ENCODE measurements at regions not wholly inside any gene's neighbourhood (a gene's known extent, or its start where the extent isn't known, plus 50 kb on each side); places are given as distances from the start of the nearest gene placed in this dataset.

DNA sequence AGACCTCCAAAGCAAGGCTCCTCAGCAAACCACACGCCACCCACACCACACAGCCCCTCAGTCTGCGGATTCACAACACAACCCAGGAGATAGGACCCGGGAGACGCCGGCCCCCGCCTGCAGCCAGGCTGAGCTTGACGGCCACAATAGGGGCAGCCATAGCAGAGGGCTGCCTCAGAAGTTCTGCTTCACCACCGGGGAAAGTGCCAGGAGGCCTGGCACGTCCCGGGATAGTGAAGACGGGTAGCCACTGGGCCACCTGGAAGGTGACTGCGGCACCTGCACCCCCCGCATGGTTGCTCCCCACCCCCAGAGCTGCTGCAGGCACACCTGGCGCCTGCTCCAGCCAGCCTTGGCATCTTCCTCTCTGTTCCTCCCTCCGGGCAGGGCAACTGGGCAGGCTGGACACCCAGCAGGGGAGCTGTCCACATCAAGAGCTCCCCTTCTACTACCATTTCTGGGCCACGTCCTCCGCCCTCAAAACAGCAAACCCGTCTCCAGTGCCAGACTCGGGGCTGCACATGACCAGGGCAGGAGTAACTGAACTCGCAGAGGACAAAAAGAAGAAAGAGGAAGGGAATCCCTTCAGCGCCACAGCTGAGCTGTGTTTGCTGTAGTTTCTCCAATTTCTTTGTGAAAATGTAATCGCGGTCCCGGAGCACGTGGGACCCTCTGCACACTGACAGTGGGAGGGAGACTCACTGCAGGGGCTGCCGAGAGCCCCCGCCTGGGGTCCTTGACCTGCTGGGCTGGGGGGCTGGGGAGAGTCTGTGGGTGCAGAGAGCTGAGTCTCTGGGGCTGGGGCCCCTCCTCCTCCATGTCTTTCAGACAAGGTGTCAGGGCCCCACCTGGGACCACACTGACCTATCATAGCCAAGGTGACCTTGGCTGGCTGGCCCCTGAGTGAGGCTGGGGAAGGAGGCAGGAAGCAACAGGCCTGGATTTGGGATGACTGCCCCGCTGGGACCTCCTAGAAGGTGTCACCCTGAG, 74.2 kb upstream of the C14orf180 start:
- DNase-seq, result no peak

DNA sequence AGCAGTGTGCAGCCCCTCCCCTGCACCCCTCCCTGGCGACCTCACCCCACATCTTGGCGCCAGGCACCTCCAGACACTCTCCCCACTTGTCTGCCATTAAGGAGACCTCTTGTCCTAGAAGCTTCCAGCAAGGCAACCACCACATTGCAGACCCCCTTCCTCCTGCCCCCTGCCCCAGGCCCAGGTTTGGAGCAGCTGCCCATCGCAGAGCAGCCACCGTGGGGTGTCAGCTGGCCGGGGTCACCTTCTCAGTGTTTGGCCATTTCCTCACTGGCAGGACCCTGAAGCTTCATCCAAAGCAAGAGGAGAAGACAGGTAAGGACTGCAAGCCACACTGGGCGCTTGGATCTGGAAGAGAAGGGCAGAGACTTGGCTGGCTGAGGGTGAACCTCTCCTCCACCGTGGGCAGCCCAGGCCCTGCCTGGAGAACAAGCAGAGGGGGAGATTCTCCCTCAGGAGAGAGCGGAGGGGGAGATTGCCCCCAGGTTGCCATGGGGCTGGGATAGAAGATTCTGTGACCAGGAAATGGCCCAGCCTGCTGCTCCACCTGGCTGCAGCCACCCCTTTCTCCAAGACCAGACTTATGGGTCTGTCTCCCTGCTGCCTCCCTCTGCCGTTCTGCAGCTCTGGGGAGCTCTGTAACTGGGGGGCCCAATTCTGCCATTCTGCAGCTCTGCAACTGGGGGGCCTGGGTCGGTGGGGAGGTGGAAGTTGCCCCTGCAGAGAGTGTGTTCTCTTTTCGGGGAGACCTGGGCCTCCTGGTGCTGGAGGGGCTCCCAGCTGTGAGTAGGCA, 72.9 kb upstream of the C14orf180 start:
- no peak for DNase-seq

DNA sequence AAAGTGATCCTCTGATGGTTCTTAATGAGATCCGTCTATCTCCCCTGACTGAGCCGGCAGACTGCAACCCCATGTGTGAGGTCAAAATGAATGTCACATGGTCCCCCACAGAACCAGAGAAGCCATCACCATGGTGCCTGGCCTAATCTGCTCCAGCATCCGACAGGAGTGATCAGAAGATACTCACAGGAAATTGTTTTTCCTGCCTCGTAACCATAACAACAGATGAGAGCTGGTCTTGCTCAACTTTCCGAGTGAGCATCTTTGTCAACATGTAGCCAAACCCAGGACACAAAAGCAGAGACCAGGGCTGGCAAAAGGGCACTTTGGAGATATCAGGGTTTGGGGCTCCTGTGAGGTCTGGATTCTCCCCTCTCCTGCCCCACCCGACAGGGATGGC, 72.1 kb upstream of the C14orf180 start:
- no peak for DNase-seq

DNA sequence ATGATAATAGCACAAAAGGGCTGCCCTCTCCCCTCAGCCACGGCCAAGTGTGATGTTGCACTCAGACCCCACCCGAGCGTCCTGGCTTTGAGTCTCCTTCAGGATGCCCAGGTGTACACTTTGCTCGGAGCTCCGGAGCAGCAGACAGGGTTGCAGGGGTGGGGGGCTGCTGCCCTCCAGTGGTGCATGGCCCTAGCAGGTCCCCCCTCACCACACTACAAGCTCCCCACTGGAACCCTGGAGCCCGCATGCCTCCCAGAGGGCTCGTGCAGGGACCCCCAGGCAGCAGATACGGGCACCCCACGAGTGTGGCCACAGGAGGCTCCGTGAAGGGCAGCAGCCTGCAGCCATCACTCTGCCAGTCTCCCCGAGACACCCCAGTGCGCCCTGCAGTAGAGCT, 69.9 kb upstream of the C14orf180 start:
- DNase-seq, result peak; percentile 42

DNA sequence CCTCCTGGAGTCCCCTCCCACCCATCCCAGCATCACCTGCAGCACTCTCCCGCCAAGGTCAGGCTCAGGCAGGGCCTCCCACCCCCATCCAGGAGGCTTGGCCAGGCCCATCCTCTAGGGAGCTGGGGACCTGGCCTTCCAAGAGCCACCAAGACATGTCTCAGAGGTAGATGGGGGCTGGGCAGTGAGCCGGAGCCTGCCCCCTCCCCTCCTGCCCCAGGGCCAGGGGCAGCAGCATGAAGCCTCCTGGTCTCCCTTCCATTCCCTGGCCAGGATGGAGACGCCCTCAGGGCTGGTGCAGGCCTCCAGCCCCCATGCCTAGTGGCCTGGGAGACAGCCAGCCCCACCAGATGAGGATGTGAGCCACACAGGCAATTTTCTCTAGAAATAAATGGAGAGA, 69.3 kb upstream of the C14orf180 start:
- DNase-seq, result no peak

DNA sequence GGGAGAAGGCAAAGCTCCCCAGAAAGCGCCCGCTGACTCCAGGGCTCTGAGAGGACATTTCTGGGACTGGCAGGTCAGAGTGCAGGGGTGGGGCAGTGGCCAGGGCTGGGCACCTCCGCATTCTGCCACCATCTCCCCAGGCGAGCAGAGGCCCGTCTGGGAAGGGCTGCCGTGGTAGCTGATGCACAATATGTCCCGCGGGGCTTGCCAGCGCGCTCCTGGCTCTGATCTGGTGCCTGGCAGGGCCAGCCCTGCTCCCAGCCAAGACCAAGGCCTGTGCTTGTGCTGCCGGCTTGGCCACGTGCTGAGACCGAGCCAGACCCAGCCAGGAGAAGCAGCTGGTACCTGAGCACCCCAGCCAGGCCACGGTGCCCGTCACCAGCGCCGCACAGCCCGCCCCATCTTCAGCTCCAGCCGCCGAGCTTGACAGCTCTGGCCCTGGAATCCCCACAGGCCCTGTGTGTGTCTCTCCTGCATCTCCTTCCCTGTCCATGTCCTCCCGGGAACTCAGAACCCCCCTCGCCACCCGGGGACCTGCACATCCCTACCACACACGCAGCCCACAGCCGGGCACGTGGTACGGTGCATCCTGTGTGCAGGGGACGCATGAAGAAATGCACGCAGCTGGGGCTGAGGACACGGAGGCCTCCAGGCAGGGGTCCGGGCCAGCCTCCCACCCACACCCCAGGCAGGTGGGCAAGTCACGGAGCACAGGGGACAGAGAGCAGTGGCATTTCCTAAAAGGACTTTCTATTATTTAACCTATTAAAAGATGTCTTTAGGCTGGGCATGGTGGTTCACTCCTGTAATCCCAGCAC, 68.6 kb upstream of the C14orf180 start:
- DNase-seq, result peak; percentile 93

DNA sequence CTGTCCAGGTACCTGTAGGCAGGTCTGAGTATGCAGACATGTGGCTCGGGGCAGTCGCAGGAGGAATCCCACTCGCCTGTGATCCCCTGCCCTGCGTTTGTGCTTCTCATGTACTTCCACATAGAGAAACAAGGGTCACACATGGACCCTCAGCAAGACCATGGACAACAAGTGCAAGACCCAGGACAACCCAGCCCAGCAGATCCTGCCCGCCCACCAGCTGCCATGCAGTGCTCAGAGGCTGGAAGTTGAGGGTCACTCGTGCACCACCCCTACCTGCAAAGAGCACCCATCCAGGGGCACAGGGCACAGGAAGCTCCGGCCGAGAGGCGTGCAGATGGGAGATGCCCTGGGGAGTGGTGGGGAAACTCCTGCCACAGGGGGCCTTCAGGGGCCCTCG, 67.5 kb upstream of the C14orf180 start:
- no peak for DNase-seq

DNA sequence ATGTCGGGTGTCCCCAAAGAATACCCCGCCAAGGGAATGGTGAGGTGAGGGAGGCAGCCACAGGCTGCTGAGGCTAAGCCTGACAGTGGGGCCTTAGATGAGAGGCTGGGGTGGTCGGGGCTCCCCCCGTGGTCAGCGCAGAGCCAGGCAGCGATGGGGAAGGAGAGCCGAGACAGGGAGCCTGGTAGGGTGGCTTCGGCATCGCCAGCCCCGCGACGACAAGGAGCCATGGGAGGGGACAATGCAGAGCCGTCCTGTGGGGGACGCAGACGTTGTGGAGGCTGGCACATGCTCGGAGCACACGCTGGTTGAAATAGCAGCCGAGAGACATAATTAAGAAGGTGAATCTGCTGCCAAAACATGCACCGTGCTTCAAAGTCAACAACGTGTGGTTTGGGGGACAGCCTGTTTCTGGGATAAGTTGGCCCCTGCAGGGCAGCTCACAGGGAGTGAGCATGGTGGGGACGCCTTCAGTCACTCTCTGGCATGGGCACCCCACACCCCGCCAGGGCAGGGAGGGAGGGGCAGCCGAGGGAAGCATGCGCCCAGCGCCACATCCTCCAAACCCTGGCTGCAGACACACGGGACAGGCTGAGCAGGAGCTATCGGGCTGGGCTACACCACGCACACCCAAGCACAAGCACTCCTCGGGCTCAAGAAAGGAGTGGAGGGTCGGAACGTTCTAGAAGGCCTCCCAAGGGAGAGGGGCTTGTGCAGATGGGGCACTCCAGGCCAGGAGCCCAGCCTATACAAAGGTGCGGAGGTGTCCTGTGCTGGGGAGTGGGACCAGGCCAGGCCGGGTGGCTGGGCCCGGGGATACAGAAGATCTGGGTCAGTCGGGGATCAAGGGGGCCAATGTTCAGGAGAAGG, 66.6 kb upstream of the C14orf180 start:
- DNase-seq, result peak; percentile 84

DNA sequence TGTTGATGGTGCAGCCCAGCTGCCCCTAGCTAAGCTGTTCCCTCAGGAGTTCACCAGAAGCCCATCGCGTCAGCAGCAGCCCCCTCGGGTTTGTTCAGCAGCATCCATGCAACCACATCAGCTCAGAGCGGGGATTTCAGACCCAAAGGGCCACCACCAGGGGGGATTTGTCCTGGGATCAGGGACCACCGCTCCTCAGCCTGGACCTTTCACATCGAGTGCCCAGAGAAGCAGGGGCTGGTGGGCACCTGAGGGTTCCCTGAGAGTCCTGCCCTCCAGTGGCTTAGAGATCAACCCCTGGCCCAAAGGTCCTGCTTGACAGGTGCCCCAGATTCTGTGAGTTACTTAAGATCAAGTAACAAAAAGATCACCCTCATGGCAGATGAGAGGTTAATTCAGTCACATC, 65.9 kb upstream of the C14orf180 start:
- no peak for DNase-seq

DNA sequence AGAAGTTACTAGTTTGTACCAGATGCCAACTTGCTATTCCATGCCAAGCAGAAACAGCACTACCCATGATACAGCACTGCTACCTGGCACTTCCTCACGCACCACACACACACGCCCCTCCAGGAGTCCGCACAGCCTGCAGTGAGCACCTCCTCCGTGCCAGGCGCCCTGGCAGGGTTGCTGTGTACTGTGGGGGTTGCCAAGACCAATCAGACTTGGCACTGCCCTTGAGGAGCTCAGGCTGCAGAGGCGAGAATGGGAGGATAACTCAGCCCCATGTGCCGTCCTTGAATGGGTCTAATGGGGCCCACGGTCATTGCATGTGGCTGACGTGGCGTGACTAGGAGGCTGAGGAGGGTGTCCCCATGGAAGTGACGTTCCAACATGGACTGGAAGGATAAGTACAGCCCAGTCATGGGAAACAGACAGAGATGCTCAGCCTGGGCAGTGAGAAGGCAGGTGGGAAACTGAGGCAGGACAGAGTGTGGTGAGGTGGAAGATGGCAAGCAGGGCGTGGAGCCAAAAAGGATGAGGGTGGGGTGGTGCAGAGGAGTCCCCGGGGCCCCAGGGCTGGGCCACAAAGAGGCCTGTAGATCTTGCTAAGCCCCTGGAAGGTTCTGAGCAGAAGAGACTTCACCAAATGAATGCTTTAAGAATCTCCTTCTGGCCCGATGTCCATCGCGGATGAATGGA, 65.3 kb upstream of the C14orf180 start:
- DNase-seq, result peak; percentile 76

DNA sequence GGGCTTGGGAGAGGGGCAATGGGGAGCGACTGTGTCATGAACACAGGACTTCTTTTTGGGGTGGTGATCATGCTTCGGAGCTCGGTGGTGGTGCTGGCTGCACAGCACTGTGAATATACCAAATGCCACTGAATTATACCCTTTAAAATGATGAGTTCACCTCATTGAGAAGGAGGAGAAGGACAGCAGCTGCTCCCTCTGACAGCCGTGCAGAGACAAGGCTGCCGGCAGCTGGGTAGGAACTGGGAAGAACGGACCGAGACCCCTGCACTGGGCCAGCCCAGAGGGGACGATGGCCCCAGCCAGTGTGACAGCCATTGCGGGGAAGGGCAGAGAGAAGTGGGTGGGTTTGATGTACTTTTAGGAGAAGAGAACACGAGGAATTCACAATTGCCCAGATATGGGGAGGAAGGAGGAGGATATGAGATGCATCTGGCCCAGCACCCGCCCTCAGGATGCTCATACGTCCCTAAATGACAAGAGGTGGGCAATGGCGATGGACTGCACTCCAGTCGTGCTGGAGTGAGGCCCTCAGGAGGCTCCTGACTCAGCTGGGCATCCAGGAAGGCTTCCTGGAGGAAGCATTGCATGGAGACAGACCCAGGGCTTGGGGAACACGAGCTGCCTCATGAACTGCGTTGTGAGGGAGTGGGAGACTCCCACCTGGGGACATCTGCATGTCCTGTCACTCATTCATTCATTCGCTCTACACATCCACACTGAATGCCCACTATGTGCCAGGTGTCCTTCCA, 64.3 kb upstream of the C14orf180 start:
- no peak for DNase-seq

DNA sequence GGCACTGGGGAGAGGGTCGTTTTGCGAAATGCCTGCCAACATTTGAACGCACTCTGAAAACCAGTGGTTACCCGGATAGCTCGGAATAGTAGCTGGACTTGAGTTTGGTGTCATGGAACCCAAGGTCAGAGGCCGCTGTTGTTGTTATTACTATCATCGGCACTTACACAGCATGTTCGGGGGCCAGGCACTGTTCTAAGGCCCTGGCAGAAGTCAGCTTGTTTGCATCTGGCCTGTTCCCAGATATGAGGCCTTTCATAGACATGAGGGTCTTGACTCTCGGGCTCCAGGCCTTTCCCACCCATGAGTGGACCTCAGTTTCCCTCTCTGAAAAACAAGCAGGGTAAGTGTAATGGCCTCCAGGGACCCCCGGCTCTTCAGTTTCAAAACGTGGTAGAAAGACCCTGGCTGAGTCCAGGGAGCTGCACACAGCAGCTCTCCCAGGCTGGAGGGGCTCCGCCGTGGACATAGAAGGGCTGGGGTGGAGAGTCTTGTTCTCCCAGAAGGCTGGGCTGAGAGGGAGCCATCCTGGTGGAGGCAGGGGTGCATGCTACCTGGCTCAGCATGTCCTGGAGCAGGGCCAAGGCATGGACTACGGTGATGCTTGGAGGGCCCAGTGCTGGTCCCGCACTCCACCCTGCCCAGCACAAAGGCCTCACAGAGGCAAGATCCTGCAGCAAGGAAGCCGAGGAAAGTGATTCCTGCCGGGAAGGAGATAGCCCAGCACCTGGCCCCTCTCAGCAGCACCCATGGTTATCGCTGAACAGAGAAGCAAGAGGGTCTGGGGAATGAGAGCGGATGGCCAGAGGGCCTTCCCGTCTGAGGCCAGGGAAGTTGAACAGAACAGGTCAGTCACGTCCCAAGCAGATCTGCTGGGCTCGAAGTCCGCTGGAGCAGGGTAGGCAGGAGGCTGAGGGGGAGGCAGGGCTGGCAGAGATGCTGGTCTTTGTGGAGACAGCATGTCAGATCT, 63.5 kb upstream of the C14orf180 start:
- no peak for DNase-seq

DNA sequence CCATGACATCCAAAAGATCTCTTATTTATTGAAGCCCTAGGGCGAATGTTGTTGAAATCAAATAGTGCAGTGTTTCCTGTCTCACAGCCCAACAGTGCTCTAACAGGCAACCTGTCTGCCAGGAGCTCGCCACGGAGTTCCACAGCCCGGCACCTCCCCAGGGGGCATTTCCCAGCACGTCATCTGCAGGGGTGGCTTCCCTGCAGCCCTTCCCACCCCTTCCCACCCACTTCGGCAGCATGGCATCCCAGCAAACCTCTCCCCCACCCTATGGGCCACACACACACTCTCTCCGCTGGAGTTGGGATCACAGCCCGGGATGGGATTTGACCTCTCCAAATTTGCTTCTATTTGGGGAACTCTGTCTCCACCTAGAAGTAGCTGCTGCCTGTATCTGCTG, 62.7 kb upstream of the C14orf180 start:
- no peak for DNase-seq

DNA sequence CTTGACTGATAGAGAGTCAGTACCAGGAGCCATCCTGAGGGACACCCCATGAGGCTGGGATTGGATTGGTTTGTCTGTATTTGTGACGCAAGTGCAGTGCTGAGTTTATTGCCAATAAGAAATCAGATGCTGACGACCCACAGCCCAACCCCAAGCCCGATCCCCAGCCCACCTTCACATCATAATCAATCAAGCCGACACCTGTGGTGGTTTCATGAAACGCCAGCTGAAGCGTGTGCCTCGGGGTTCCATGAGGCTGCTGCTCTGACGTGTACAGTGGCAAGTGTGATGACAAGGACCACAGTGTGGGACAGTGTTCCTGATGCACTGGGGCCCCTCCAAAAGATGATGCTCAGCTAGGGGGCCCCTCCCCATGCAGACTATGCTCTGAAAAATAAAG, 62.1 kb upstream of the C14orf180 start:
- DNase-seq, result no peak

DNA sequence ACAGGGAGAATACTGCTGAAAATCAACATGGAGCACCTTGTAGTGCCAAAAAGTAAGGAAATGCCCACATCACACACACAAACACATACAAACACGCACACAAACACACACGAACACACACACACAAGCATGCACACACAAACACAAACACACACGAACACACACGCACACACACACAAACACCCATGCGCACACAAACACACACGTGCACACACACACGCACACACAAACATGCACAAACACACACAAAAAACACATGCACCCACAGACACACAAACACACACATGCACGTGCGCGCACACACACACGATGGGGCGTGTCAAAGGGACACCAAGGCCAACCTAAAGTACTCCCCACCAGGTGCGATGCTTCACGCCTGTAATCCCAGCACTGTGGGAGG, 61.7 kb upstream of the C14orf180 start:
- DNase-seq, result no peak

DNA sequence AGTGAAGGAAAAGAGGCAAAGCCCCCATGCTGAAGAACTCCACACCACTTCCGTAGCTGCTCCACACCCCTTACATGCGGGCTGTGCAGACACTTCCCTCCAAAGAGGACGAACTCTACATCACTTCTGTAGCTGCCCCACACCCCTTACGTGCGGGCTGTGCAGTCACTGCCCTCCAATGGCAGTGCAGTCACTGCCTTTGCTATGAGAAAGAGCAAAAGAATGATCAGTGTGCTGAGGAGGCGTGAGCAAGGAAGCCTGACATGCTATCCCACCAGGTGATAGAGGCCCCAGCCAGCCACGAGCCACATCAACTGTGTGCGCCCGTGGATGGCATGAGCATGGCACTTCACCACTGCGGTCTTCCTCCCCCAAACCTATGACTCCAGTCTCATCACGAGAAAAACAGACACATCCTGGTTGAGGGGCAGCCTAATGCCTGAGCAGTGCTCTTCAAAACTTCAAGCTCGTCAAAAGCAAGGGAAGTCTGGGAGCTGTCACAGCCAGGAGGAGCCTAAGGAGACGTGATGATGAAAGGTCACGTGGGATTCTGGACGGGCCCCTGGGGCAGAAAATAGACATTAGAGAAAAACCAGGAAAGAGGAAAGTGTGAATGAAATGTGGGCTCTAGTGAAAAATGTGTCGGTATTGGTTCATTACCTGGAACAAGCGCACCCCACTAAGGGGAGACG, 60.8 kb upstream of the C14orf180 start:
- DNase-seq, result no peak

DNA sequence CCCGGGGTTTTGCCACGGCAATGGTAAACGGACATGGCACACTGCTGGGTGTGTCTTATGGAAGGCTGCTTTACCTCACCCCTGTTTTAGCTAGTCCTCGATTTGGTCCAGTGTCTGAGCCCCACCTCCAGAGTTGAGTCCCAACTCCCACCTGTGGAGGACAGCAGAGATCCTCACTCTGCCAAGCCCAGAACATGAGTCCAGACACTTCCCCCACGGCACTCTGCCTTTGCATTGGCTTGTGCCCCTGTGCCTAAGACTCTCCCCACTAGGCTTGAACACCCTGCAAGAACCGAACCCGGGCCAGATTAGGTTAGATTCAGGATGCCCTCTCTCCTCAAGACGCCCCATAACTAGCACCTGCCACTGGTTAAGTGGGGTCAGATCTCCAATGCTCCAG, 59.8 kb upstream of the C14orf180 start:
- DNase-seq, result no peak

DNA sequence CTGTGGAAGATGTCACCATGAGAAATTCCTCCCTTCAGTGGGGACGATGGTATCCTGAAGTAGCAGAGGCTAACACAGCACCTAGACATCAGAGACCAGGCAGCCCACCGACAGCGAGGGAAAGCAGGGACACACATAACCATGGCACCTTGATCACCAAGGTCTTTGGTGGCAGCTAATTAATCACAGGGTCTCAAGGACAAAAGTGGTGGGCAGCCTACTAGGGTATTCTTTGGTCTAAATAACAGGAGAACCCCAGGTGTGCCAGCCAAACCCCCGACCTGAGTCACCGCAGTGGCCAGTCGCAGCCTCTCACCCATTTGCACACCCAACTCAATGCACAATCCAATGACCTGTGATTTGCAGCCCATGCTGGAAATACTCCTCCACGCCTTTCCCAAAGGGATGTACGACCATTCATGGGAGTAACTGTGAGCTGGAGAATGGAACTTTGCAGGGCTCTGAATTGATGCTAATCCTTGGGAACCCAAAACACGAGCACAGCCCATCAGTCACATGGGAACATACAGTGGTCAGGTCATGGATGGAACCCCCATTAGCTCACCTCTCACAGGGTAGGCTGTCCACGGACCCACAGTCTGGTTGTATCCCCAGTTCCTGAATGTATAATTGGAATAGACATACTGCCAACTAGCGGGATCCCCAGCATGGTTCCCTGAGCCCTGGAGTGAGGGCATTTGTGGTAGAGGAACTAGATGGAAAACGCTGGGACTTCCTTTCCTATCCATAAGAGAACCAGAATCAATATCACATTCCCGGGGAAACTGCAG, 58.7 kb upstream of the C14orf180 start:
- no peak for DNase-seq

Measured in NCI-H1694 (cell line).